HepG2 (cell line): ENCODE measurements at regions not wholly inside any gene's neighbourhood (a gene's known extent, or its start where the extent isn't known, plus 50 kb on each side); places are given as distances from the start of the nearest gene placed in this dataset.

Experiments
- ATAC-seq: fragments of 200-7000 bp; cut with Tn5 transposase; 3 replicates; pipeline ENCODE4 v1.9.1; 2020; ENCODE audit warnings: mild to moderate bottlenecking, moderate library complexity
- BruUV-seq: library from RNA; stranded (reverse); fragments of 400-500 nt; replicated peaks from 2 replicates; lab custom pipeline; 2021; lab: Mats Ljungman, UMichigan
- CTCF ChIA-PET: fragments of 300-600 bp; formaldehyde crosslinking; extraction: SDS; loops from one replicate; lab custom pipeline; 2021; ENCODE audit warnings: low total read pairs, inconsistent platforms, low intra/inter-chr PET ratio; lab: Yijun Ruan, JAX
- POLR2A ChIA-PET: fragments of 350-600 bp; sonication (Branson Sonifier 250); formaldehyde crosslinking; loops from one replicate; lab custom pipeline; 2020; ENCODE audit warnings: antibody characterized with exemption, inconsistent platforms; lab: Yijun Ruan, JAX
- DNase-seq: peaks from one replicate; pipeline ENCODE4 v3.0.0-alpha.2; 2015; ENCODE audit warnings: low spot score
- FAIRE-seq: peaks from 3 replicates; lab custom pipeline; 2011; peaks lifted over from hg19 to GRCh38; lab: Jason Lieb, UNC
- H2AFZ ChIP-seq: one replicate; pipeline ENCODE4 v1.6.1; 2011; ENCODE audit warnings: low read length, inconsistent platforms
- H3K27ac ChIP-seq: fragments of 300-600 bp; 3 replicates; pipeline ENCODE4 v1.8.0; 2011; ENCODE audit warnings: mixed run types, mild to moderate bottlenecking, mixed read lengths, low read length, inconsistent platforms; ENCODE audit not compliant: insufficient read depth; ENCODE audit errors: extremely low read length
- H3K27me3 ChIP-seq, 2 experiments: fragments of 200-600 bp in 1 of 2; 2 replicates in 1 of 2; 3 replicates in 1 of 2; pipeline versions ENCODE4 v1.6.0 to v1.8.0; 2011; ENCODE audit warnings: low read length in 2 of 2, mild to moderate bottlenecking in 2 of 2, moderate library complexity in 2 of 2, inconsistent platforms in 1 of 2; ENCODE audit not compliant: insufficient read depth in 2 of 2, control insufficient read depth in 1 of 2
- H3K36me3 ChIP-seq, 2 experiments: fragments of 200-600 bp in 1 of 2; replicated peaks in 1 of 2; 2 replicates in 1 of 2; 3 replicates in 1 of 2; pipeline versions ENCODE4 v1.5.1 to v1.8.0; 2011; ENCODE audit warnings: low read length in 2 of 2, inconsistent platforms in 1 of 2; ENCODE audit not compliant: insufficient read depth in 2 of 2, control insufficient read depth in 1 of 2
- H3K4me1 ChIP-seq: 2 replicates; pipeline ENCODE4 v1.5.1; 2012; ENCODE audit warnings: low read length, inconsistent platforms; ENCODE audit not compliant: insufficient read depth
- H3K4me2 ChIP-seq: 2 replicates; pipeline ENCODE4 v1.6.0; 2011; ENCODE audit warnings: low read depth, low read length, inconsistent platforms
- H3K4me3 ChIP-seq, 3 experiments: fragments of 200-600 bp in 1 of 3; sonication (generic), shearing (Covaris generic) in 1 of 3; replicated peaks in 1 of 3; 2 replicates each; pipeline ENCODE4 v1.5.1; 2011 to 2016; ENCODE audit warnings: low read length in 3 of 3, inconsistent platforms in 2 of 3, low read depth in 2 of 3, mild to moderate bottlenecking in 2 of 3, control low read depth in 1 of 3, mixed read lengths in 1 of 3; ENCODE audit not compliant: insufficient read depth in 1 of 3
- H3K79me2 ChIP-seq: one replicate; pipeline ENCODE4 v1.6.1; 2011; ENCODE audit warnings: low read length, inconsistent platforms; ENCODE audit not compliant: insufficient read depth
- H3K9ac ChIP-seq: 2 replicates; pipeline ENCODE4 v1.6.0; 2011; ENCODE audit warnings: mild to moderate bottlenecking, low read depth, low read length, inconsistent platforms; ENCODE audit not compliant: insufficient read depth
- H3K9me3 ChIP-seq: 2 replicates; pipeline ENCODE4 v1.5.1; 2012; ENCODE audit warnings: mild to moderate bottlenecking, low read length
- H4K20me1 ChIP-seq: 2 replicates; pipeline ENCODE4 v1.6.0; 2011; ENCODE audit warnings: inconsistent platforms, mild to moderate bottlenecking, low read length, moderate library complexity; ENCODE audit not compliant: insufficient read depth
- AGO1 ChIP-seq: fragments of 200-400 bp; formaldehyde crosslinking; IDR thresholded peaks from 2 replicates; pipeline ENCODE4 v1.6.1; 2017; ENCODE audit warnings: mild to moderate bottlenecking, low read depth, low read length, moderate library complexity; ENCODE audit not compliant: poor library complexity, severe bottlenecking
- CTCF ChIP-seq: sonication (generic); formaldehyde crosslinking; IDR thresholded peaks from 2 replicates; pipeline ENCODE4 v1.5.0; 2020; ENCODE audit warnings: mild to moderate bottlenecking, missing genetic modification reagents, moderate library complexity
- DNMT3B ChIP-seq: conservative IDR thresholded peaks from 2 replicates; pipeline ENCODE4 v1.6.1; 2016; ENCODE audit warnings: missing biosample characterization, control low read depth
- HMGA1 ChIP-seq: sonication (generic); formaldehyde crosslinking; conservative IDR thresholded peaks from 2 replicates; pipeline ENCODE4 v1.4.0; 2020; ENCODE audit warnings: missing genetic modification reagents
- IRF2 ChIP-seq: IDR thresholded peaks from 2 replicates; pipeline ENCODE4 v1.6.1; 2018; ENCODE audit warnings: missing genetic modification reagents, missing compliant biosample characterization
- NAIF1 ChIP-seq: sonication (generic); formaldehyde crosslinking; IDR thresholded peaks from 2 replicates; pipeline ENCODE4 v1.5.0; 2020; ENCODE audit warnings: mild to moderate bottlenecking, missing genetic modification reagents, borderline replicate concordance
- POGK ChIP-seq: sonication (generic); formaldehyde crosslinking; conservative IDR thresholded peaks from 2 replicates; pipeline ENCODE4 v1.8.0; 2022; ENCODE audit warnings: mild to moderate bottlenecking, moderate library complexity, missing genetic modification reagents
- POLR2AphosphoS5 ChIP-seq: IDR thresholded peaks from 2 replicates; pipeline ENCODE4 v1.6.1; 2012; ENCODE audit warnings: low read depth, low read length
- RAD21 ChIP-seq: fragments of 450-650 bp; formaldehyde crosslinking; IDR thresholded peaks from 2 replicates; pipeline ENCODE4 v1.5.0; 2020; ENCODE audit warnings: mild to moderate bottlenecking
- SMC3 ChIP-seq: IDR thresholded peaks from 2 replicates; pipeline ENCODE4 v1.6.1; 2011; ENCODE audit warnings: low read length, improper control_type of control experiment
- TGIF2 ChIP-seq: IDR thresholded peaks from 2 replicates; pipeline ENCODE4 v1.6.1; 2016; ENCODE audit warnings: control low read depth, missing compliant biosample characterization
- ZBTB1 ChIP-seq: sonication (generic); formaldehyde crosslinking; IDR thresholded peaks from 2 replicates; pipeline ENCODE4 v1.4.0; 2020; ENCODE audit warnings: missing genetic modification reagents, borderline replicate concordance
- ZBTB37 ChIP-seq: sonication (generic); formaldehyde crosslinking; IDR thresholded peaks from 2 replicates; pipeline ENCODE4 v1.4.0; 2020; ENCODE audit warnings: mild to moderate bottlenecking, missing genetic modification reagents
- ZC3H4 ChIP-seq: sonication (generic); formaldehyde crosslinking; IDR thresholded peaks from 2 replicates; pipeline ENCODE4 v1.4.0; 2020; ENCODE audit warnings: missing genetic modification reagents, borderline replicate concordance
- ZNF180 ChIP-seq: sonication (generic); formaldehyde crosslinking; IDR thresholded peaks from 2 replicates; pipeline ENCODE4 v1.4.0; 2020; ENCODE audit warnings: low read depth, missing genetic modification reagents, borderline replicate concordance
- ZNF232 ChIP-seq: sonication (generic); formaldehyde crosslinking; IDR thresholded peaks from 2 replicates; pipeline ENCODE4 v1.4.0; 2020; ENCODE audit warnings: missing genetic modification reagents, borderline replicate concordance
- ZNF3 ChIP-seq: IDR thresholded peaks from 2 replicates; pipeline ENCODE4 v1.7.0; 2017; ENCODE audit warnings: inconsistent platforms
- ZNF337 ChIP-seq: sonication (generic); formaldehyde crosslinking; IDR thresholded peaks from 2 replicates; pipeline ENCODE4 v1.5.1; 2020; ENCODE audit warnings: missing genetic modification reagents, low read depth, mild to moderate bottlenecking, borderline replicate concordance
- ZNF468 ChIP-seq: sonication (generic); formaldehyde crosslinking; IDR thresholded peaks from 2 replicates; pipeline ENCODE4 v1.8.0; 2022; ENCODE audit warnings: mild to moderate bottlenecking, moderate library complexity, missing genetic modification reagents
- ZNF572 ChIP-seq: sonication (generic); formaldehyde crosslinking; IDR thresholded peaks from 2 replicates; pipeline ENCODE4 v1.5.1; 2020; ENCODE audit warnings: mild to moderate bottlenecking, missing genetic modification reagents
- ZNF768 ChIP-seq: sonication (generic); formaldehyde crosslinking; IDR thresholded peaks from 2 replicates; pipeline ENCODE4 v1.4.0; 2020; ENCODE audit warnings: missing genetic modification reagents
- WGBS: methylation state at CpG from one replicate; pipeline ENCODE4 v1.1.6; 2017; ENCODE audit warnings: low lambda C conversion rate; 5-methylcytosine and 5-hydroxymethylcytosine counted together
- in situ Hi-C: cut with HindIII; loops from 2 replicates; pipeline ENCODE4 v1.10.0; 2017; ENCODE audit warnings: low pct_unique_long_range_greater_than_20kb; ENCODE audit not compliant: extremely low pct_ligation_motif_present
- intact Hi-C: fragments of 100-400 bp; cut with micrococcal nuclease; formaldehyde crosslinking; loops from one replicate; pipeline ENCODE4 v1.10.0; 2022; ENCODE audit not compliant: unreplicated experiment

GRCh38 chr1:36553591-36554322, 71.0 kb upstream of the CSF3R start:
- H3K27me3 ChIP-seq: peaks cover 0 to 17% of the 10 kb centered on the region in 2 experiments; a peak in 3 of 5 replicates
- in situ Hi-C loops: loop anchor here (10.0 kb wide), 1 partner anchor 881 kb away; no protein-coding TSS in a partner anchor
- H4K20me1 ChIP-seq: no peaks in the 10 kb centered on the region
- ChIA-PET CTCF (interaction anchor here (1.2 to 1.3 kb wide), 3 partner anchors 37 to 881 kb away, joined by 3 to 7 read pairs (median 4); no protein-coding TSS in a partner anchor), POLR2A (no interaction called here)
- H3K4me2 ChIP-seq: no peak overlapping the region
- H3K4me3 ChIP-seq: no peak overlapping the region
- peak; percentile 71 for FAIRE-seq
- H3K36me3 ChIP-seq: no peaks in the 10 kb centered on the region
- WGBS: 9% methylated on average over 16 of the region's 20 CpGs
- no peaks in the 10 kb centered on the region for H3K79me2 ChIP-seq
- no peak overlapping the region for H3K27ac ChIP-seq
- ATAC-seq: peak; percentile 99
- H3K9ac ChIP-seq: no peak overlapping the region
- intact Hi-C loops: no loop called here
- peak; percentile 59 for DNase-seq
- H2AFZ ChIP-seq: no peak overlapping the region
- no peaks in the 10 kb centered on the region for H3K9me3 ChIP-seq
- no TSS peak for BruUV-seq
- no peaks in the 10 kb centered on the region for H3K4me1 ChIP-seq
- TF ChIP-seq TGIF2 (no peak), RAD21 (peak; percentile 62; the same call in 1 of the 2 replicates), ZNF468 (CRISPR knock-in tag) (no peak), SMC3 (peak; percentile 20; the same call in 1 of the 2 replicates), NAIF1 (CRISPR knock-in tag) (no peak), DNMT3B (CRISPR knock-in tag) (no peak), CTCF (CRISPR knock-in tag) (peak; percentile 88), ZNF180 (CRISPR knock-in tag) (no peak), IRF2 (CRISPR knock-in tag) (no peak), ZNF232 (no peak), ZNF768 (CRISPR knock-in tag) (peak; percentile 49; the same call in 1 of the 2 replicates), ZNF3 (CRISPR knock-in tag) (0 out of 2 replicates have a peak, but pooled peaks have one; percentile 37), ZNF337 (CRISPR knock-in tag) (no peak), AGO1 (no peak), ZBTB1 (CRISPR knock-in tag) (no peak), POGK (0 out of 2 replicates have a peak, but pooled peaks have one; percentile 25), ZC3H4 (CRISPR knock-in tag) (no peak), HMGA1 (CRISPR knock-in tag) (no peak), ZNF572 (no peak), POLR2AphosphoS5 (no peak), ZBTB37 (no peak)
